D721Med (cell line): ENCODE measurements at regions not wholly inside any gene's neighbourhood (a gene's known extent, or its start where the extent isn't known, plus 50 kb on each side); places are given as distances from the start of the nearest gene placed in this dataset.
"Not testable (repeated sequence)": the region's sequence is repeated elsewhere in the genome, so short reads cannot be mapped to it uniquely, and the experiment has no call there.

Experiments
- DNase-seq: peaks from one replicate; pipeline ENCODE4 v3.0.0; 2011; ENCODE audit warnings: low spot score; ENCODE audit not compliant: insufficient read length
- FAIRE-seq: peaks from 2 replicates; lab custom pipeline; 2011; peaks lifted over from hg19 to GRCh38; lab: Jason Lieb, UNC
- CTCF ChIP-seq: IDR thresholded peaks from 2 replicates; pipeline ENCODE4 v1.5.1; 2012; ENCODE audit warnings: mild to moderate bottlenecking, control low read depth; ENCODE audit not compliant: insufficient read depth; ENCODE audit errors: missing control alignments

- FAIRE-seq (no peak), DNase-seq (no peak)
- TF ChIP-seq CTCF: no peak
Measured at GRCh38 chr2:223319601-223320000, 267.6 kb downstream of the KCNE4 start.

- DNase-seq: no peak
- TF ChIP-seq CTCF: no peak
- no peak for FAIRE-seq
Measured at GRCh38 chr2:223324402-223324801, 272.4 kb downstream of the KCNE4 start.

GRCh38 chr2:223328578-223328977 lies 273.6 kb downstream of the SCG2 start:
- no peak for FAIRE-seq
- no peak for TF ChIP-seq CTCF
- no peak for DNase-seq

GRCh38 chr2:223330747-223331146 lies 271.4 kb downstream of the SCG2 start:
- not testable (repeated sequence) for DNase-seq, FAIRE-seq

GRCh38 chr2:223338016-223338415 lies 264.1 kb downstream of the SCG2 start:
- no peak for DNase-seq
- no peak for TF ChIP-seq CTCF
- FAIRE-seq: no peak

- DNase-seq (no peak), FAIRE-seq (no peak)
- TF ChIP-seq CTCF: no peak
Measured at GRCh38 chr2:223357076-223357475, 245.1 kb downstream of the SCG2 start.

GRCh38 chr2:223363085-223363484 lies 239.1 kb downstream of the SCG2 start:
- DNase-seq: no peak
- no peak for TF ChIP-seq CTCF

GRCh38 chr2:223365158-223365679 lies 236.9 kb downstream of the SCG2 start:
- DNase-seq: no peak
- FAIRE-seq: no peak
- no peak for TF ChIP-seq CTCF

More at GRCh38 chr2:223363085-223363484, 239.1 kb downstream of the SCG2 start:
- no peak for FAIRE-seq
